ENCODE measurements at regions not wholly inside any gene's neighbourhood (a gene's known extent, or its start where the extent isn't known, plus 50 kb on each side); places are given as distances from the start of the nearest gene placed in this dataset.

- H3K27ac ChIP-seq (ENCODE audit: insufficient read depth, low read depth, low read length): no peak overlapping the region
- no peak for TF ChIP-seq FOS (IDR thresholded peaks at IDR 0.05; ENCODE audit: borderline replicate concordance, insufficient read depth, low read length)
- ChIA-PET CTCF (interaction anchor here (1.6 kb wide), 1 partner anchor 11 kb away, joined by 4 read pairs; no protein-coding TSS in a partner anchor), POLR2A (no interaction called here)
- H3K79me2 ChIP-seq (ENCODE audit: control insufficient read depth, insufficient read depth, low read length): no peaks in the 10 kb centered on the region
- FAIRE-seq (no peak), DNase-seq (ENCODE audit: low read depth, low spot score) (no peak)
- H3K27me3 ChIP-seq (ENCODE audit: control insufficient read depth in 2 of 2, insufficient read depth in 2 of 2, low read length in 2 of 2): peaks cover 0 to under 1% of the 10 kb centered on the region in 2 experiments
- no peak overlapping the region for H3K4me2 ChIP-seq (ENCODE audit: insufficient read depth, low read length)
- H3K9ac ChIP-seq (replicated peaks; ENCODE audit: extremely low read depth, insufficient read depth, low read length): no peak overlapping the region
- no peaks in the 10 kb centered on the region for H4K20me1 ChIP-seq (replicated peaks; ENCODE audit: control insufficient read depth, extremely low read depth, insufficient read depth, low read length)
- H3K4me1 ChIP-seq (ENCODE audit: control insufficient read depth, extremely low read depth, insufficient read depth, low read length): no peaks in the 10 kb centered on the region
- no TSS peak for BruUV-seq (replicated peaks)
- H3K9me3 ChIP-seq (replicated peaks; ENCODE audit: control insufficient read depth, insufficient read depth, low read length): no peaks in the 10 kb centered on the region
- no peak overlapping the region for H3K4me3 ChIP-seq (replicated peaks in 1 of 3; ENCODE audit: insufficient read depth in 1 of 3, low read depth in 1 of 3, low read length in 3 of 3)
- dilution Hi-C loops (cut with MboI; ENCODE audit: extremely low pct_ligation_motif_present, low sequenced_read_pairs) (no loop called here), intact Hi-C loops (cut with micrococcal nuclease) (no loop called here)
- H3K9me1 ChIP-seq (replicated peaks; ENCODE audit: control insufficient read depth, extremely low read depth, insufficient read depth, low read length): no peaks in the 10 kb centered on the region
- no peaks in the 10 kb centered on the region for H3K36me3 ChIP-seq (ENCODE audit: control insufficient read depth in 2 of 2, extremely low read depth in 1 of 2, insufficient read depth in 2 of 2, low read length in 2 of 2)
- H2AFZ ChIP-seq (ENCODE audit: low read depth, low read length): no peak overlapping the region
Measured at GRCh38 chr12:116483959-116484750, 75.0 kb upstream of the MAP1LC3B2 start.

GRCh38 chr12:116484807-116485206 is 74.4 kb upstream of the MAP1LC3B2 start:
- no peak overlapping the region for H3K4me3 ChIP-seq (replicated peaks in 1 of 3; ENCODE audit: insufficient read depth in 1 of 3, low read depth in 1 of 3, low read length in 3 of 3)
- FAIRE-seq (no peak), DNase-seq (ENCODE audit: low read depth, low spot score) (no peak)
- H3K36me3 ChIP-seq (ENCODE audit: control insufficient read depth in 2 of 2, extremely low read depth in 1 of 2, insufficient read depth in 2 of 2, low read length in 2 of 2): no peaks in the 10 kb centered on the region
- H3K79me2 ChIP-seq (ENCODE audit: control insufficient read depth, insufficient read depth, low read length): no peaks in the 10 kb centered on the region
- H3K9me3 ChIP-seq (replicated peaks; ENCODE audit: control insufficient read depth, insufficient read depth, low read length): no peaks in the 10 kb centered on the region
- CTCF ChIA-PET: interaction anchor here (1.6 kb wide), 1 partner anchor 12 kb away, joined by 4 read pairs; no protein-coding TSS in a partner anchor
- H3K9ac ChIP-seq (replicated peaks; ENCODE audit: extremely low read depth, insufficient read depth, low read length): no peak overlapping the region
- TF ChIP-seq CTCF (IDR thresholded peaks at IDR 0.05; ENCODE audit: extremely low read depth in 1 of 2, insufficient read depth in 1 of 2, low read depth in 1 of 2, low read length in 2 of 2) (no peak), JUN (IDR thresholded peaks at IDR 0.05; ENCODE audit: borderline replicate concordance, insufficient read depth, insufficient read length, low read depth) (no peak), FOS (IDR thresholded peaks at IDR 0.05; ENCODE audit: borderline replicate concordance, insufficient read depth, low read length) (no peak), MYC (IDR thresholded peaks at IDR 0.05; ENCODE audit: low read depth, low read length) (no peak), GATA2 (IDR thresholded peaks at IDR 0.05; ENCODE audit: insufficient read depth, insufficient read length, low read depth, low read length) (no peak), MAX (IDR thresholded peaks at IDR 0.05; ENCODE audit: insufficient read depth, insufficient read length) (no peak), POLR2AphosphoS5 (IDR thresholded peaks at IDR 0.05; ENCODE audit: insufficient read depth, low read depth, low read length) (no peak), POLR2A (IDR thresholded peaks at IDR 0.05; ENCODE audit: low read depth, low read length) (no peak), EZH2 (IDR thresholded peaks at IDR 0.05; ENCODE audit: borderline replicate concordance, low read depth, low read length, severe bottlenecking) (no peak)
- H3K27me3 ChIP-seq (ENCODE audit: control insufficient read depth in 2 of 2, insufficient read depth in 2 of 2, low read length in 2 of 2): no peaks in the 10 kb centered on the region
- H3K27ac ChIP-seq (ENCODE audit: insufficient read depth, low read depth, low read length): no peak overlapping the region
- no TSS peak for BruUV-seq (replicated peaks)
- H3K4me2 ChIP-seq (ENCODE audit: insufficient read depth, low read length): no peak overlapping the region
- POLR2A ChIA-PET: no interaction called here
- H4K20me1 ChIP-seq (replicated peaks; ENCODE audit: control insufficient read depth, extremely low read depth, insufficient read depth, low read length): no peaks in the 10 kb centered on the region
- intact Hi-C loops (cut with micrococcal nuclease): no loop called here
- H3K4me1 ChIP-seq (ENCODE audit: control insufficient read depth, extremely low read depth, insufficient read depth, low read length): no peaks in the 10 kb centered on the region
- H2AFZ ChIP-seq (ENCODE audit: low read depth, low read length): no peak overlapping the region
- dilution Hi-C loops (cut with MboI; ENCODE audit: extremely low pct_ligation_motif_present, low sequenced_read_pairs): no loop called here
- H3K9me1 ChIP-seq (replicated peaks; ENCODE audit: control insufficient read depth, extremely low read depth, insufficient read depth, low read length): no peaks in the 10 kb centered on the region
